ENCODE measurements at regions not wholly inside any gene's neighbourhood (a gene's known extent, or its start where the extent isn't known, plus 50 kb on each side); places are given as distances from the start of the nearest gene placed in this dataset.
"Not testable (repeated sequence)": the region's sequence is repeated elsewhere in the genome, so short reads cannot be mapped to it uniquely, and the experiment has no call there.

DNA sequence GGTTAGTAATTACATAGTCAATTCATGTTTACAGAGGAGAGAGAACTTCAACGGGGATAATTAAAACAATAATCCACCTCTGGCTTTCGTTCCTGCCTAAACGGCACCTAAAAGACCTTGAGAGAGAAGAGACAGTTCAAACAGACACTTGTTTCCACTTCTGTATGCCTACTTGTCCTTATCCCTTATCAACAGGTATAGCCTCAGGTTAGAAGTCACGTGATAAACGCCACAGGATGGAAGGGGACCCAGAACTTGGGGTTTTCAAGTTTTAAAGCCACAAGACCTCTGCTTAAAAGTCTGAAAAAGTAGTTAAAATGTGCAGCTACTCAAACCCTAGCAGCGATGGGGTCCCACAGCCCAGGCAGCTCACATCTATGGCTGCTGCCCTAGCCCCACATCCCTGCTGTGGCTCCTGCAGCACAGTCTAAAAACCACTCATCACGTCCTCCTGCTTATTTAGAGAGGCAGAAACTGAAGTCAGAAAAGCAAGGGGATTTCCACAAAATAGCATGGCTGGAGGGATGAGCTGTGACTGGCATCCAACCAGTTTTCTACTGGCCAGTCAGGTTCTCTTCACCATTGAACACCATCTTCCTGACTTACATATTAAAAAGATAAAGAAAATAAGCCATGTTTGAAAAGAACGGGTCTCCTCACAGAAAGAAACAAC is 51.2 kb upstream of the SEC16B start:
- no peak for DNase-seq

DNA sequence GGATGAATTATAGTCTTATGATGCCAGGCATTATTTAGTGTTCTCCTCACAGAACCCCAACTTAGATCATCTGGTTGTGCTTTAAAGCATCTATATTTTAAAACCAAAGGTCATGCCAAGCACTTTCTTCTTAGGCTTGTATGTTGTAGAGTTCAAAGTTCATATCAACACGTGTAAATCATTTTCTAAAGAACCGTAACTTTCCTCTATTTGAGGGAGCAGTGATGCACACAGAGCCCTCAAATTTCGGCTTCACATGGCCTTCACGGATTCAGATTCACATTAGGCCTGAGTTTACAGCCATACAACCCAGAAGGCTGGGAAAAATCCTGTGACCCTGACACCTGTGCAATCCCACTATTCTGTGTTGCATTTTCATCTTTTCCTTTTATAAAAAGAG is 52.1 kb upstream of the SEC16B start:
- no peak for DNase-seq

DNA sequence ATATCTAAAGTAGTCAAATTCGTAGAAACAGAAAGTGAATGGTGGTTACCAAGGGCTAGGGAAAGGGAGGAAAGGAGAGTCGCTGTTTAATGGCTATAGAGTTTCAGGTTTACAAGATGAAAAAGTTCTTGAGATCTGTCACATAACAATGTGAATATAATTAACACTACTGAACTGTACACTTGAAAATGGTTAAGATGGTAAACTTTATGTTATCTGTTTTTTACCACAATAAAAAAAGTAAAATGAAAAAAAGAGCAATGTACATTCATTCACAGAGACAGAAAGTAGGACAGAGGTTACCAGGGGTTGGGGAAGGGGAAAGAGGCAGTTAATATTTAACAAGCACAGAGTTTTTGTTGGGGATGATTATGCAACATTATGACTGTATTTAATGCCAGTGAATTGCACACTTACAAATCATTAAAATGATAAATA is 53.3 kb upstream of the SEC16B start:
- no peak for DNase-seq

GRCh38 chr1:178024504-178024903 is 54.6 kb upstream of the SEC16B start:
- no peak for DNase-seq

- no peak for DNase-seq
Observed at GRCh38 chr1:178025613-178026356, 55.9 kb upstream of the SEC16B start.

GRCh38 chr1:178028841-178029481 is 59.1 kb upstream of the SEC16B start:
- no peak for DNase-seq

DNA sequence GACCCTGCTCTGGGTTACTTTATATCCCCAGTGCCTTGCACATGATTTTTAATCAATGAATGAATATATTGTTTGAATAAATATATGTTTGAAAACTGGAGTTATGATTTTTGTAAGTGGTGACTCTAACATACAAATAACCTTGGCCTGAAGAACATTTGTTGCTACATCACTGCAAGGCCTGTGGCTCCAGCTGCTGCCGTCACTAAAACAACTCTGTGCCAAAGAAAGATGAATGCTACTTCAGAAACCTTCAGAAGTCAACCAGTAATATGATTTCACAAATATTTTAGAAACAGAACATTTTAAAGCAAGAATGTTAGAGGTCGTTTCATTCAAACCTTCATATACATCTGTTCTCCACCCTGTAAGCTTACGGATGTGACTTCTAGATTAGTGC is 60.6 kb upstream of the SEC16B start:
- no peak for DNase-seq

DNA sequence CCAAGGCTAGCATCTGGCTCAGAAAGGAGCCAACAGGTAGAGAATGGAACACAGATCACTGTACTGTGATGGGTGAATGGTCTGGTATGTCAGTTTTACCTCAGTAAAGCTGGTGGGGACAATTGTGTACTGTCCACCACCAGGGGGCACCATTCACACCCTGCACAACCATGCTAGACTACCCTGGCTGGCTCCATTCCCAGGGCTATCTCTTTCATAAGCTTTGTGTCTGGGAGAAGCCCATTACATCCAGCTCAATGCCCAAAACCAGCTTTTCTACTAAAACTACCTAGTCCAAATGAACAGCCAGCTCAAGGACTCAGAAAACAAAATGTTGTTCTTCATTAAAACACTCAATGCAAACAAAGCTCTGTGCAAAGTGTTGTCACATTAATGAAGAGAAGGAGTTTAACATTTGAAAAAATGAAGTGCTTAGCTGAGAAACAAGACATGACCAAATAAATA is 62.0 kb upstream of the RASAL2 start:
- DNase-seq, result peak; percentile 72

- no peak for DNase-seq
Observed at GRCh38 chr1:178033019-178033418, 60.9 kb upstream of the RASAL2 start.

DNA sequence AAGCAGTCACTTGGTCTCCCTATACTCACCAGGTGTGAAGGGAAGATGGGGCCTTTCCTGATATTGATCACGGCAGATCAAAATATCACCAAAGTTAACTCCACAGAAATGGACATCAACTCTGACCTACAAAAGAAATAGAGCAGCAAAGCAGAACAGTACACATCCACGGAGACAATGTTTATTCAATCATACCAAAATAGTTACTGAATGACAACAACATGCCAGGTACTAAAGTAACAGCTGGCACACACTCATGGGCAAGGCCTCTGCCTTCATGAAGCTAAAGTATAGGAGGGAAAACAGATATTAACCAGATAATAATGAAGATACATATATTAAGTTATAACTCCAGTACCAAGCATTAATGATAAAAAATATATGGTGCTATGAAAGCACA is 59.2 kb upstream of the RASAL2 start:
- DNase-seq, result no peak

GRCh38 chr1:178036090-178036489 is 57.8 kb upstream of the RASAL2 start:
- DNase-seq, result no peak

- no peak for DNase-seq
Observed at GRCh38 chr1:178037510-178038253, 56.2 kb upstream of the RASAL2 start.

- no peak for DNase-seq
Observed at GRCh38 chr1:178038372-178038771, 55.5 kb upstream of the RASAL2 start.

DNA sequence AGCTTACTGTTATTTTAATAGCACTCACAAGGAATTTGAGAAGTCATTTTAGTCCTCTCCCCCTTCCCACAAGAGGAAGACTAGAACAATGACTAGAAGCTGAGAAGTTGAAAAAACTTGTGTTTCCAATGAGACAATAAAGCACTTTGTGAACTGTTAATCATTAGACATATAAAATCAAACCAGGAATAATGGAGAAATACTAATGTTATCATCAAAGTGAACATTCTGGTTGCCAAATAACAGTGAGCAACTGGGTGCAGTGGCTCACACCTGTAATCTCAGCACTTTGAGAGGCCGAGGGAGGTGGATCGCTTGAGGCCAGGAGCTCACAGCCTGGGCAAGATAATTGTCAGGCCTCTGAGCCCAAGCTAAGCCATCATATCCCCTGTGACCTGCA is 54.0 kb upstream of the RASAL2 start:
- DNase-seq, result no peak

DNA sequence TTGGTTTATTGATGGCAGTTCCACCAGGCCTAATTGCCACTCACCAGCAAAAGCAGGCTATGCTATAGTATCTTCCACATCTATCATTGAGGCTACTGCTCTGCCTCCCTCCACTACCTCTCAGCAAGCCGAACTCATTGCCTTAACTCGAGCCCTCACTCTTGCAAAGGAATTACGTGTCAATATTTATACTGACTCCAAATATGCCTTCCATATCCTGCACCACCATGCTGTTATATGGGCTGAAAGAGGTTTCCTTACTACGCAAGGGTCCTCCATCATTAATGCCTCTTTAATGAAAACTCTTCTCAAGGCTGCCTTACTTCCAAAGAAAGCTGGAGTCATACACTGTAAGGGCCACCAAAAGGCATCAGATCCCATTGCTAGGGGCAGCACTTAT is 50.0 kb upstream of the RASAL2 start:
- DNase-seq, result not testable (repeated sequence)

All from NCI-H774 (cell line).